Midbrain (tissue), 1 donor: ENCODE measurements at regions not wholly inside any gene's neighbourhood (a gene's known extent, or its start where the extent isn't known, plus 50 kb on each side); places are given as distances from the start of the nearest gene placed in this dataset.
"Not testable (repeated sequence)": the region's sequence is repeated elsewhere in the genome, so short reads cannot be mapped to it uniquely, and the experiment has no call there.

Experiments used
- DNase-seq: peaks from one replicate; lab custom pipeline; 2025; lab: John Stamatoyannopoulos, UW

GRCh38 chr9:3659647-3660046, 133.8 kb upstream of the RFX3 start:
- DNase-seq = no peak

GRCh38 chr9:3658964-3659363, 133.2 kb upstream of the RFX3 start:
- DNase-seq = no peak

- DNase-seq = no peak
Measured at GRCh38 chr9:3656224-3656623, 130.4 kb upstream of the RFX3 start.

GRCh38 chr9:3650994-3651622, 125.3 kb upstream of the RFX3 start:
- no peak for DNase-seq

DNA sequence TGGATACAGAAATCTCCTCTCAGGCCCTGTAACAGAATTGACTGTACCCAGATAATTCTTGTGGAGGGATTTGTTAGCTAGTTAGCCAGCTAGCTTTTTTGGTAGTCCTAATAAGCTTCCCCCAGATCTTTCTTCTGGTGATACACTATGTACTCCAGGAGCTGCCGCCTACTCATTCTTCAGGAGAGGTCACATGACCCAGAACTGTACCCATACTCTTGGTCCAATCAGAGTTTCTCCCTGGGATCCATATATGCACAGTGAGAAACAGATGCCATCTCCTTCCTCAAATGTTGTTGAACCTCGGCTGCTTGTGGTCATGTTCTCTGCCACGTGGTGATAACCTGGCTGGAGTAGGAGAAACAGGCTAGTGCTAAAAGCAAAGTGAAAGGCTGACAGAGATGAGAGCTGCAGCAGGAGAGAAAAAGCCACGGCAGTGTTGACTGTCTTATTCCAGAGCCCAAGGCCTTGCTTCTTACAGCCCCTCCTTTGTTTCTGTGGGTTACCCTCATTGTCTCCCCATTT, 123.0 kb upstream of the RFX3 start:
- DNase-seq = no peak

GRCh38 chr9:3648266-3648665, 122.5 kb upstream of the RFX3 start:
- no peak for DNase-seq

DNA sequence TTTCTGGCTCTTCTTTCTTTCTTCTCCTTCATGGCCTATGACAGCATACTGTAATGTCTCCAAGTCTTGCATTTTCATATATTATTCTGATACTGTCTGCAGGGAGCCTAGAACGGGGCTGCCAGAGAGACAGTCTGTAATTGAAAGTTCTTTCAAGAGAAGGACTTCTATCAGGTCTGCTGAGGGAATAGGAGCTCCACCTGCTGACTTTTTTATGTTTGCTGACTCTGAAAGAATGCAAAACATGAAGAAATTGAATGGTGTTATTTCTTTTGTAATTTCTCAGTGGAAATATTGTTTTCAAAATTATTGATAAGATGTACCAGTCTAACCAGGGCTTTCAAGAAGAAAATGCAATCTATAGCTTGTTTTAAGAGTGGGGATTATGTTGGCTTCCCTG, 121.9 kb upstream of the RFX3 start:
- DNase-seq = no peak

GRCh38 chr9:3646226-3646625, 120.4 kb upstream of the RFX3 start:
- DNase-seq = peak; percentile 11

DNA sequence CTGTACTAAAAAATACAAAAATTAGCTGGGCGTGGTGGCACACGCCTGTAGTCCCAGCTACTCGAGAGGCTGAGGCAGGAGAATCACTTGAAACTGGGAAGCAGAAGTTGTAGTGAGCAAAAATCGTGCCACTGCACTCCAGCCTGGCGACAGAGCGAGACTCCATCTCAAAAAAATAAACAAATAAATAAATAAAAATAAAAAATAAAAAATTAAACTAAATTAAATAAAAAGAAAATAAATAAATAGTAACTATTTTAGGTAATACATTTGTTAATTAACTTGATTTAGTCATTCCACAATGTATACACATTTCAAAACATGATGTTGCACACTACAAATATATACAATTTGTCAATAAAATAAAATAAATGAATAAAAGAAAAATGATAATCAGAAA, 116.3 kb upstream of the RFX3 start:
- DNase-seq = not testable (repeated sequence)

DNA sequence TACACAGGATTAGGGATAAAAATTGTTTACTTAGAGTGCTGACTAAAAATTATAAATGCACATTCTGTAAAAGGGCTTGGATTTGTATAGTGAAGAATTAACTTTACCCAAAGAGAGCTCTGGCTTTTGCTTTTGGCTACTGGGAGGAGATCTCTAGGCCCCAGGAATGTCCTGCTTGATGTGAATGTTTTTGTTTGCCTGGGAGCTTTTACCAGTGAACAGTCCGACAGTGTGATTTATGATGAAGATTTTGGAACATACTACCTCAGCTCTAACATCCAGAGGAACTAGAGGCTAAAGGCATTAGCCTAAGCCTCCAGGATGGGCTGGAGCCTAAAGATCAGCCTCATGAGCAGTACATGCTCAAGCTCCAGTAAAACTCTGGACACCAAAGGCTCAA, 103.7 kb upstream of the RFX3 start:
- DNase-seq = no peak

GRCh38 chr9:3628239-3628638, 102.4 kb upstream of the RFX3 start:
- no peak for DNase-seq

GRCh38 chr9:3608011-3608410, 82.2 kb upstream of the RFX3 start:
- no peak for DNase-seq

GRCh38 chr9:3600672-3601071, 74.9 kb upstream of the RFX3 start:
- no peak for DNase-seq

- no peak for DNase-seq
Measured at GRCh38 chr9:3597792-3598191, 72.0 kb upstream of the RFX3 start.

- no peak for DNase-seq
Measured at GRCh38 chr9:3586066-3586465, 60.3 kb upstream of the RFX3 start.

DNA sequence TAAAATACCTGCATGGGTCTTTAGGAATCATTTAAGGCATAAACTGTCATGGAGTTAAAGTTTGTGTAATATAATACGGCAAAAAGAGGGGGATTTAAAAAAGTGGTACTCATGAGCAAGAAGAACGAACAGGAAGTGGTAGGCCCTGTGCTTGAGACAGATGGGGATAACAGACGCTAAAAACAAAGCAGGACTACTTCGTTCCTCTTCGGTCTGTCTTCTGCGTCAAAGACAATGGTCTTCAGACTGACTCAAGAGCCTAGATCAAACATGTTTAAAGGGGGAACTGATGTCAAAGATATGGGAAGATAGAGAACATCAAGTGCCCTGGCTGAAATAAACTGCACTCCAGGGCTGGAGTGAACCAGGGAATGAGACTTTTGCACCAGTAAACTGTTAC, 59.8 kb upstream of the RFX3 start:
- peak; percentile 18 for DNase-seq

GRCh38 chr9:3578786-3579185, 53.0 kb upstream of the RFX3 start:
- no peak for DNase-seq

DNA sequence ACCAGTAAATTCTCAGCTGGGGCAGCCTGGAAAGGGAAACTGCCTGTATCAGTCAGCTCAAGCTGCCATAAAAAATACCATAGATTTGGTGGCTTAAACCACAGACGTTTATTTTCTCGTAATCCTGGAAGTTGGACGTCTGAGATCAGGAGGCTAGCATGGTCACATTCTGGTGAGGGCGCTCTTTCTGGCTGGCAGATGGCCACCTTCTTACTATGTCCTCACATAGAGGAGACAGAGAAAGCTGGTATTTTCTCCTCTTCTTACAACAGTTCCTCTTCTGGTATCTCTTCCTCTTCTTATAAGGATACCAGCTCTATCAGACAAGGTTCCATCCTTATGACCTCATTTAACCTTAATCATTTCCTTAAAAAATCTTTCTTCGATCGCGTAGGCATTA, 50.5 kb upstream of the RFX3 start:
- DNase-seq = peak; percentile 17

DNA sequence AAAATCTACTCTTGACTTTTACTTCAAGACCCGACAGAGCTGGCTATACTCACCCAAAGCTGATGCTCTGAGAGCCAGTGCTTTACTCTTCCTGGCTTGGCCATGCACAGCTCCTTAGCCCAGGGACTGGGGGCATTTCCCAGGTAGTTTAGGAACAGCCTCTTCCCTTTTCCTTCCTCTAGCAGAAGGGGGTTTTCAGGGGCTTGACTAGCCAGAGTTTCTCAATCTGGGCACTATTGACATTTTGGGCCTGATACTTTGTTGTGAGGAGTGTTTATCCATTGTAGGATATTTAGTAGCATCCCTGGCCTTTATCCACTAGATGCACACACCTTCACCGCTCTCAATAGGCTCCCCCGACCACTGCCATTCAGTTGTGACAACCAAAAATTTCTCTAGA, 50.0 kb upstream of the RFX3 start:
- no peak for DNase-seq
